ENCODE measurements at regions not wholly inside any gene's neighbourhood (a gene's known extent, or its start where the extent isn't known, plus 50 kb on each side); places are given as distances from the start of the nearest gene placed in this dataset.

GRCh38 chr7:86949779-86950260 is 109.6 kb downstream of the ELAPOR2 start:
- no peak overlapping the region for H4K91ac ChIP-seq (ENCODE audit: insufficient read length, low read depth, low read length)
- H3K27ac ChIP-seq (ENCODE audit: insufficient read length, low read depth, low read length): no peak overlapping the region
- no peaks in the 10 kb centered on the region for H3K27me3 ChIP-seq (ENCODE audit: insufficient read depth, low read length)
- no peak for DNase-seq
- no peak overlapping the region for H2AK5ac ChIP-seq (ENCODE audit: insufficient read length, low read length)
- H3T11ph ChIP-seq (ENCODE audit: low read length): no peak overlapping the region
- H3K23ac ChIP-seq (ENCODE audit: insufficient read length, low read depth, low read length): no peak overlapping the region
- WGBS (ENCODE audit: extremely low coverage, insufficient read length, low lambda C conversion rate): no CpG with 5 or more reads among the region's 3 CpGs
- no peaks in the 10 kb centered on the region for H3K9me3 Mint-ChIP-seq
- H3K36me3 Mint-ChIP-seq (ENCODE audit: insufficient read depth in 1 of 3, low read depth in 3 of 3): peaks cover 0 to 8% (median 0%) of the 10 kb centered on the region in 3 experiments; a peak in 1 of 7 replicates
- H3K14ac ChIP-seq (ENCODE audit: insufficient read depth, low read length): no peak overlapping the region
- H3K56ac ChIP-seq (ENCODE audit: insufficient read length, low read depth, low read length): no peak overlapping the region
- no peak overlapping the region for H4K8ac ChIP-seq (replicated peaks; ENCODE audit: insufficient read length, low read depth, low read length)
- no peak overlapping the region for H2BK5ac ChIP-seq (ENCODE audit: insufficient read length, low read length)
- H2AFZ ChIP-seq (ENCODE audit: low read length): no peak overlapping the region
- no peak for TF ChIP-seq CTCF (conservative IDR thresholded peaks at IDR 0.05)
- H3K9ac ChIP-seq (ENCODE audit: extremely low read depth, insufficient read length, low read length): no peak overlapping the region
- no peak overlapping the region for H2BK120ac ChIP-seq (ENCODE audit: low read depth, low read length, poor library complexity, severe bottlenecking)
- no peaks in the 10 kb centered on the region for H3K27me3 Mint-ChIP-seq (ENCODE audit: low read depth)
- H3K4me1 Mint-ChIP-seq: peaks cover 25 to 30% of the 10 kb centered on the region in 2 experiments
- H3K4me2 ChIP-seq (ENCODE audit: insufficient read depth, insufficient read length, low read length): no peak overlapping the region
- peaks cover 2% of the 10 kb centered on the region for H3K79me1 ChIP-seq (ENCODE audit: insufficient read depth, low read depth, low read length, poor library complexity, severe bottlenecking)
- no peaks in the 10 kb centered on the region for H3K23me2 ChIP-seq (ENCODE audit: insufficient read length, low read depth, low read length, poor library complexity, severe bottlenecking)
- H3K27ac Mint-ChIP-seq: peak overlapping the region in 1 of 3 experiments; percentile 91; a peak in 1 of 7 replicates
- no peak overlapping the region for H3K4ac ChIP-seq (ENCODE audit: low read depth, low read length)
- no peak overlapping the region for H2BK15ac ChIP-seq (ENCODE audit: low read depth, low read length)
- H3K79me2 ChIP-seq (ENCODE audit: insufficient read depth, low read length): no peaks in the 10 kb centered on the region
- H3K9me3 ChIP-seq (ENCODE audit: control insufficient read depth, low read depth, low read length): no peaks in the 10 kb centered on the region
- H3K4me1 ChIP-seq (ENCODE audit: insufficient read depth, low read length): peaks cover 10% of the 10 kb centered on the region; the same call in 1 of the 2 replicates
- no peak overlapping the region for H3K4me3 Mint-ChIP-seq
- H2BK20ac ChIP-seq (ENCODE audit: low read depth, low read length, poor library complexity, severe bottlenecking): no peak overlapping the region
- no peak overlapping the region for H3K18ac ChIP-seq (ENCODE audit: insufficient read length, low read depth, low read length)
- H4K20me1 ChIP-seq (ENCODE audit: control insufficient read depth, insufficient read depth, insufficient read length): no peaks in the 10 kb centered on the region
- no peak overlapping the region for H4K5ac ChIP-seq (ENCODE audit: insufficient read length, low read depth, low read length)
- H2BK12ac ChIP-seq (ENCODE audit: insufficient read length, low read depth, low read length): no peak overlapping the region

Measured in H9 (cell line).